ENCODE measurements at regions not wholly inside any gene's neighbourhood (a gene's known extent, or its start where the extent isn't known, plus 50 kb on each side); places are given as distances from the start of the nearest gene placed in this dataset.

GRCh38 chr4:176508780-176509331, 189.1 kb downstream of the SPCS3 start:
- no peaks in the 10 kb centered on the region for H3K36me3 ChIP-seq
- H3K9me3 ChIP-seq: no peaks in the 10 kb centered on the region
- H3K4me1 ChIP-seq (ENCODE audit: control insufficient read depth in 1 of 2, low read depth in 2 of 2): no peaks in the 10 kb centered on the region
- no peak for DNase-seq (ENCODE audit: low spot score)
- no peak for TF ChIP-seq CTCF (IDR thresholded peaks at IDR 0.05)
- no peak overlapping the region for H3K4me3 ChIP-seq
- no peak for ATAC-seq (ENCODE audit: insufficient number of reproducible peaks, low FRiP score, low read depth)
- no peak overlapping the region for H3K27ac ChIP-seq
- no peaks in the 10 kb centered on the region for H3K27me3 ChIP-seq (replicated peaks; ENCODE audit: insufficient read depth)

- ATAC-seq (ENCODE audit: insufficient number of reproducible peaks, low FRiP score, low read depth) (no peak), DNase-seq (ENCODE audit: low spot score) (no peak)
- Histone ChIP-seq H3K9me3 (no peaks in the 10 kb centered on the region), H3K27me3 (replicated peaks; ENCODE audit: insufficient read depth) (no peaks in the 10 kb centered on the region), H3K4me3 (no peak overlapping the region), H3K36me3 (no peaks in the 10 kb centered on the region), H3K4me1 (ENCODE audit: control insufficient read depth in 1 of 2, low read depth in 2 of 2) (no peaks in the 10 kb centered on the region), H3K27ac (no peak overlapping the region)
- no peak for TF ChIP-seq CTCF (IDR thresholded peaks at IDR 0.05)
Observed at GRCh38 chr4:176525576-176525975, 205.8 kb downstream of the SPCS3 start.

- Histone ChIP-seq H3K4me3 (no peak overlapping the region), H3K27me3 (replicated peaks; ENCODE audit: insufficient read depth) (no peaks in the 10 kb centered on the region), H3K27ac (no peak overlapping the region), H3K36me3 (no peaks in the 10 kb centered on the region), H3K9me3 (no peaks in the 10 kb centered on the region), H3K4me1 (ENCODE audit: control insufficient read depth in 1 of 2, low read depth in 2 of 2) (no peaks in the 10 kb centered on the region)
- TF ChIP-seq CTCF (IDR thresholded peaks at IDR 0.05): no peak
- no peak for DNase-seq (ENCODE audit: low spot score)
- no peak for ATAC-seq (ENCODE audit: insufficient number of reproducible peaks, low FRiP score, low read depth)
Observed at GRCh38 chr4:176526704-176527103, 206.9 kb downstream of the SPCS3 start.

- H3K36me3 ChIP-seq: no peaks in the 10 kb centered on the region
- no peak for TF ChIP-seq CTCF (IDR thresholded peaks at IDR 0.05)
- no peak overlapping the region for H3K27ac ChIP-seq
- no peak for DNase-seq (ENCODE audit: low spot score)
- ATAC-seq (ENCODE audit: insufficient number of reproducible peaks, low FRiP score, low read depth): no peak
- no peaks in the 10 kb centered on the region for H3K4me1 ChIP-seq (ENCODE audit: control insufficient read depth in 1 of 2, low read depth in 2 of 2)
- H3K4me3 ChIP-seq: no peak overlapping the region
- H3K27me3 ChIP-seq (replicated peaks; ENCODE audit: insufficient read depth): no peaks in the 10 kb centered on the region
- no peaks in the 10 kb centered on the region for H3K9me3 ChIP-seq
Observed at GRCh38 chr4:176529574-176529973, 209.8 kb downstream of the SPCS3 start.

GRCh38 chr4:176533159-176533558, 213.4 kb downstream of the SPCS3 start:
- no peaks in the 10 kb centered on the region for H3K27me3 ChIP-seq (replicated peaks; ENCODE audit: insufficient read depth)
- ATAC-seq (ENCODE audit: insufficient number of reproducible peaks, low FRiP score, low read depth) (no peak), DNase-seq (ENCODE audit: low spot score) (no peak)
- H3K4me3 ChIP-seq: no peak overlapping the region
- no peak overlapping the region for H3K27ac ChIP-seq
- TF ChIP-seq CTCF (IDR thresholded peaks at IDR 0.05): no peak
- no peaks in the 10 kb centered on the region for H3K36me3 ChIP-seq
- H3K4me1 ChIP-seq (ENCODE audit: control insufficient read depth in 1 of 2, low read depth in 2 of 2): no peaks in the 10 kb centered on the region
- H3K9me3 ChIP-seq: no peaks in the 10 kb centered on the region
